DOHH2 (cell line): ENCODE measurements at regions not wholly inside any gene's neighbourhood (a gene's known extent, or its start where the extent isn't known, plus 50 kb on each side); places are given as distances from the start of the nearest gene placed in this dataset.

Experiments used
- CTCF ChIP-seq: fragments of 200-600 bp; sonication (generic); IDR thresholded peaks from one replicate; pipeline ENCODE4 v1.5.1; 2014; ENCODE audit warnings: antibody characterized with exemption, mild to moderate bottlenecking, low read depth, low read length; ENCODE audit not compliant: poor library complexity, severe bottlenecking
- EZH2phosphoT487 ChIP-seq: fragments of 200-600 bp; sonication (generic); IDR thresholded peaks from 2 replicates; pipeline ENCODE4 v1.6.1; 2017; ENCODE audit warnings: borderline replicate concordance, mild to moderate bottlenecking, antibody characterized with exemption, low read length, moderate library complexity, mixed read lengths

- TF ChIP-seq EZH2phosphoT487: no peak
- no peak for TF ChIP-seq CTCF
These were observed 1716.4 kb downstream of the BRINP3 start for GRCh38 chr1:188761226-188761625.
